HG02763 (cell line): ENCODE measurements at regions not wholly inside any gene's neighbourhood (a gene's known extent, or its start where the extent isn't known, plus 50 kb on each side); places are given as distances from the start of the nearest gene placed in this dataset.
"Not testable (repeated sequence)": the region's sequence is repeated elsewhere in the genome, so short reads cannot be mapped to it uniquely, and the experiment has no call there.

Source experiments
- ATAC-seq: cut with Tn5 transposase; IDR thresholded peaks from one replicate; pipeline ENCODE4 v1.9.1; 2021; ENCODE audit warnings: mild to moderate bottlenecking, moderate library complexity; ENCODE audit not compliant: unreplicated experiment

- no peak for ATAC-seq
Observed at GRCh38 chr4:159410076-159410777, 307.3 kb downstream of the RAPGEF2 start.

GRCh38 chr4:159410891-159411290, 308.0 kb downstream of the RAPGEF2 start:
- no peak for ATAC-seq

- no peak for ATAC-seq
Observed at GRCh38 chr4:159413306-159413943, 310.5 kb downstream of the RAPGEF2 start.

- ATAC-seq = no peak
Observed at GRCh38 chr4:159414305-159414704, 311.4 kb downstream of the RAPGEF2 start.

GRCh38 chr4:159416073-159416472, 313.2 kb downstream of the RAPGEF2 start:
- no peak for ATAC-seq

GRCh38 chr4:159416996-159417395, 314.1 kb downstream of the RAPGEF2 start:
- no peak for ATAC-seq

GRCh38 chr4:159420162-159421057, 317.5 kb downstream of the RAPGEF2 start:
- ATAC-seq = no peak

GRCh38 chr4:159421058-159421419, 318.2 kb downstream of the RAPGEF2 start:
- ATAC-seq = not testable (repeated sequence)

GRCh38 chr4:159422019-159422418, 319.1 kb downstream of the RAPGEF2 start:
- ATAC-seq = no peak

GRCh38 chr4:159422626-159423025, 319.7 kb downstream of the RAPGEF2 start:
- ATAC-seq = no peak

GRCh38 chr4:159425737-159426305, 322.9 kb downstream of the RAPGEF2 start:
- ATAC-seq = no peak

GRCh38 chr4:159428293-159428692, 325.4 kb downstream of the RAPGEF2 start:
- ATAC-seq = no peak

GRCh38 chr4:159428975-159429692, 326.3 kb downstream of the RAPGEF2 start:
- ATAC-seq = no peak

- no peak for ATAC-seq
Observed at GRCh38 chr4:159429693-159430035, 326.8 kb downstream of the RAPGEF2 start.

- ATAC-seq = no peak
Observed at GRCh38 chr4:159430896-159431295, 328.0 kb downstream of the RAPGEF2 start.

GRCh38 chr4:159432436-159432835, 329.6 kb downstream of the RAPGEF2 start:
- ATAC-seq = no peak

GRCh38 chr4:159433337-159433736, 330.5 kb downstream of the RAPGEF2 start:
- ATAC-seq = no peak

GRCh38 chr4:159434114-159434870, 331.4 kb downstream of the RAPGEF2 start:
- no peak for ATAC-seq

- no peak for ATAC-seq
Observed at GRCh38 chr4:159434871-159435241, 332.0 kb downstream of the RAPGEF2 start.

- ATAC-seq = no peak
Observed at GRCh38 chr4:159435561-159436023, 332.7 kb downstream of the RAPGEF2 start.
